COLO829 (cell line): ENCODE measurements at regions not wholly inside any gene's neighbourhood (a gene's known extent, or its start where the extent isn't known, plus 50 kb on each side); places are given as distances from the start of the nearest gene placed in this dataset.

Source experiments
- DNase-seq: peaks from one replicate; pipeline ENCODE4 v3.0.0; 2012; ENCODE audit warnings: low spot score

DNA sequence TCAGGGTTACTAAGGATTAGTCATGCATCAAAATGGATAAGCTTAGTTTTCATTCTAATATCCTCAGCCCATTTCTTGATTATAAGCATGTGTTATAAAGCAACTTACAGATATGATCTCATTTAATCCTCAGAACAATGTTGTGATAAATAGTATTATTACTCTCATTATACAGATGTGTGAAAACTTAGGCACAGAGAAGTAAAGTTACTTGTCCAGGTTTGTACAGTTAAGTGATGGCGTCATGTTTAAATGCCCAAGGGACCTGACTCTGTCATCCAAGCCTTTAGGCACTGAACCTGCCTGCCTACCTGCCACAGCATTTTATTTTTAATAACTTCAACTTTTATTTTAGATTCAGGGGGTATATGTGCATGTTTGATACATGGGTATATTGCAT lies 472.9 kb upstream of the SEMA6D start:
- DNase-seq: no peak

- DNase-seq: no peak
Measured at GRCh38 chr15:47246317-47246716, 471.0 kb upstream of the SEMA6D start.

DNA sequence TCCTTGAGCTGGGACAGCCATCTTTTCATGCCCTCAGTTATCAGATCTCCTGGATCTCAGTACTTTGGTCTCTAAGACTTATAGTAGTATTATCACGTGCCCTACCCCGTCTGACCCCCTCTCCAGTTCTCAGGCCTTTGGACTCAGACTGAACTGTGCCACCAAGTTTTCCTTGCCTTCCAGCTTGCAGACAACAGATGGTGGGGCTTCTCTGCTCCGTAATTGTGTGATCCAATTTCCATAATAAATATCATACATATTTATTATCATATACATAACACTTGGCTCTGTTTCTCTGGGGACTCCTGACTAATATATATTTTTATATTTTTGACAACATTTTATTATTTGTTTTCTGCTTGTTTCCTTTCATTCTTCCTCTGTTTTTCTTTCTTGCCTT lies 458.8 kb upstream of the SEMA6D start:
- DNase-seq: no peak

DNA sequence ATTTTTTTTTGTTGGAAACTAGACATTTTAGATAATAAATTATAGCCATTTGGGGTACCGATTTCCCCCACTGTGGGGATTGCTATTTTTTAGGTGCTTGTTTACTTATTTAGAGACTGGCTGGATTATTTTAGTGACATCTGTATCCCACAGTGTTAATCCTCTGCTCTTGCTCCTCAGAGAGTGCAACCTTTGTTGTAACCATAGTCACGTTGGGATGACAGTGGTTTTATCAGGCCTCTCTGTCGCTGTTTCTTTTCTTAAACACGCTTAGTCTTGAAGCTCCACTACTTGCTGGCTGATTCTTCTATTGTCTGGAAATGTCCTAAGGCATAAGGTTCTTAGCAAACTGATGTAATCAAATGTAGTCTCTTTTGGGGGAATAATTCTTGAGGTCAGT lies 451.6 kb upstream of the SEMA6D start:
- no peak for DNase-seq

- DNase-seq: no peak
Measured at GRCh38 chr15:47266566-47266965, 450.7 kb upstream of the SEMA6D start.

GRCh38 chr15:47273864-47274263 lies 443.4 kb upstream of the SEMA6D start:
- DNase-seq: no peak

- no peak for DNase-seq
Measured at GRCh38 chr15:47283246-47283645, 434.1 kb upstream of the SEMA6D start.

- DNase-seq: no peak
Measured at GRCh38 chr15:47288794-47289193, 428.5 kb upstream of the SEMA6D start.

DNA sequence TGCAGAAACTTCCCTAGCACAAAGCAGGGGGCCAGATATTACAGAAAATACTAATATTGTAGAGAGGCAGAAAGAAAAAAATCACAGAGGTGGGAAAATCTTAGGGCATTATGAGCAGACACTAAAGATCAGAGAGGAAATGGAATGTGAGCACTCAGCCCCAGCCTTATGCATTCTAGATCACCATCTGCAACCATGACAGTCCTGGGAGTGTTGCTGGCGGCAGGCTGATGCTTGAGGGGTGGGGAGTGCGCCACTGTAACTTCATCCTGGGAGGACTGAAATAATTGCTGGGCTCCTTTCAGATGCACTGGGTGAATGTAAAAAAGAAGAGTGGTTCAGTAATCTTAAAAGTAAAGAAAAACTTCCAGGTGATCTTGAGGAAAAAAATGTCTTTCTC lies 427.6 kb upstream of the SEMA6D start:
- DNase-seq: no peak

DNA sequence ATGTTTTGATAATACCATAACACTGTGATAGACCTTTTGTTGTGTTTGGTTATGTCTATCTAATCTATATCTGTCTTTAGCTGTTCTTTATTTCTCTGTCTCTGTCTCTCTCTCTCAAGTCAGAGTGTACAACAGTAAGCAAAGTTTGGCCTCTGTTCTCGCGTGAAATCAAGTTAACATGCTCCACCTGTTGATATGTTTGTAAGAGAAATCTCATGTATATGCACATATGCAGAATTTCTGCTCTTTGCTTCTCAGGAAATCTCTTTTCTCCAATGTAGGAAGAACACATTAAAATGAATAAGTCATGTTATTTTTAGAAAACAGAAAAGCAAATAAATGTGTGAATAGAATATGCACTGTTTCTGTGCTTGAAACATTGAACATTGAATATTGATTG lies 425.5 kb upstream of the SEMA6D start:
- DNase-seq: no peak

DNA sequence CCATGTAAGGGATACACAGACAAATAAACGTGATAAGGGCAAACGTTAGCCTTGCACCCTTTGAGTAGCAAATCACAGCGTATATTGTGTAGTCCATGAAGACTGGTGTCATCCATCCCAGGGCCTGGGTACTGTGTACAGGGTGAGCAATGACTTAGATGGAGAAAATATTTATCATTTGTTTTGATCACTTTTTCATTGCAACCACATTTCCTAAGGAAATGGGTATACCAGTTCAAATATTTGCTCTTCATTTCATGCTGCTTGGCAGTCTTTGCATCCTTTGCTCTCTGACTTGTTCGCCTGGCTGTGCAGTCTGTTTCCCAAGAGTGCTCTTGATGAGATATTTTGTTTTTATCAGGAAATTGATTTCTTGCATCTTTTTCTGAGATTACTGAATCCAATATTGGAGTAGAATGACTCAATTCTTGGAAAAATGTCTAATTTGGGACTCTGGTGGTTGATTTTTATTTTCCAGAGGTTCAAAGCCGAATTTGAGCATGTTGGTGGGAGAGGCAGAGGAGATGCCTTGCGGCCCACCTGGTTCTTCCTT lies 424.6 kb upstream of the SEMA6D start:
- no peak for DNase-seq

GRCh38 chr15:47293466-47294162 lies 423.7 kb upstream of the SEMA6D start:
- DNase-seq: peak; percentile 25

DNA sequence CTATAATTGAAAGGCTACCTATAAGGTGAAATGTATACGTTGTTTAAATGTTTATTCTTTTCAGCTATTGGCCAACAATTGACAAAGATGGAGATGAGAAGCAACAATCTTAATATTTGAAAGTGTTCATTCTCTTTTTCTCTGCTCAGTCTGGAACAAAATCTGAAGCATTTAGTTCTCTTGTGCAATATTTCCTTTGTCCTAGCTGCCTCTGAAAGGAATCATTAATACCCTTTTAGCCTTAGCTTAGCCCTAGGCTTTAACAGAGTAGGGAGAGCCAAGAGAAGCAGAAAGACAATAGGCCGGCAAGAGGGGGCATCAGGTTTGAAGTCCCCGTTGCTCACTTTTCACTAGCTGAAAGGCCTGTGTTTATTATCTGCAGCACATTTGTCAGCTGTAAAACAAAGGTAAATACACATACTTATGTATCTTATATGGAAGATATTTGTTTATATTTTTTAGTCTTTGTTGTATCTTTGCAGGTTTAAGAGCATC lies 422.5 kb upstream of the SEMA6D start:
- DNase-seq: no peak

DNA sequence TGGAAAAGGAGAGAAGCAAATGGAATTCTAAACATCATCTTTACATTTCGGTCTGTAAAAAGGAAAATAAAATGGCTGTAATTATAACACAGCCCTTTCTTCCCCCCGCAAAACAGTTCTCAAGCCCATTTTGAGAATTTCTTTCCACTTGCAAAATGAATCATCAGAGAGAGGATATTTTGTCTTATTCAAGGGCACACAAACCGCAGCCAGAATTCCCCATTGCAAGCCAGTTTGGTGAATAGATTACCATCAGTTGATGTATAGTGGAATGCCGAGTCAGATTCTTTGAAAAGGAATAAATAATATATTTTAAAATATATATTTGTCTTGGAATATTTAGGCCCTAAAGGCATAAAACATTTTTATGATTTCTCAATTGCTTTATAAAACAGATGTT lies 420.4 kb upstream of the SEMA6D start:
- no peak for DNase-seq

DNA sequence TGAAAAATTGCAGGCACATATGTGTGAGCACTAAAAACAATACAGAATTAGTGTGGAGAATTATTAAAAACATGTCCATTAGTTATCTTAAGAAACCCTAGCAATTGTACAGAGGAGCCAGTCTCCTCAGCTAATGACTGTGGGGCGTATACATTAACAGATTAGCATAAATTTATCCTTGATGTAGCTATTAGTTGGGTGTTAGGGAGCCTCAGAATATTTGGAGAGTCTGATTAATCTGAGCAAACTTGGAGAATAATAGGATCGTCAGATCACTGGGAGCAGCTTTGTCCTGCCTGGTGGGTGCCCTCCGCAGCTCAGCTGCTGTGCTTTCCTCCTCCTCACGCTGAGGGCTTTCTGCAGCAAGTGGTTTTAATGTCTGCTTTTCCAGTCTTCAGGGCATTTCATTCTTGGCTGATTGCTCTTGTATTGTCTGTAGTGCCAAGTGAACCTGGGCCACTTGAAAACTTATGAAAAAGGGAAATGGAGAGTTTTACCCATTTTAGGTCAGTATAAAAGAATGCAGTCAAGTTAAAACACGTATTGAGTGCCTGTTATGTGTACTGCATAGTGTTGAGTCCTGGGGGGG lies 417.4 kb upstream of the SEMA6D start:
- no peak for DNase-seq

- DNase-seq: no peak
Measured at GRCh38 chr15:47300596-47300995, 416.7 kb upstream of the SEMA6D start.

DNA sequence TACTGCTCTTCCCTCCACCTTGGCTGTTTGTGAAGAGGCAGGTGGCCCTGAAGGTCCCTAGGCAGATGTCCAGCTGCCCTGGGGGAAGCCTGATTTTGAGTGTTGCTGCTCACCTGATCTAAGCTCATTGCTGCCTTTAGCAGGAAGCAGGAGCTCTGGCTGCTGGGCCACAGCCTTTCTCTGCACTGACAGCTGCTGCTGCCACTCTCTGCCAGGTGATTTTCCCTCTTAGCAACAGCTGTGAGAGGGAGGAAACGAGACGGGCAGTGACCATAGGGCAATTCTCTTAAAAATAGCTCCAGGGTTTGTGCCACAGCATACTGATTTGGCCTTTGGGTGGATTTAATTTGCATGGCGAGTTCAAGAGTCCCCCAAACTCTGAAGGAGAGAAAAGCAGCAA lies 415.8 kb upstream of the SEMA6D start:
- no peak for DNase-seq

- no peak for DNase-seq
Measured at GRCh38 chr15:47304656-47305055, 412.6 kb upstream of the SEMA6D start.

- no peak for DNase-seq
Measured at GRCh38 chr15:47312161-47312560, 405.1 kb upstream of the SEMA6D start.

GRCh38 chr15:47326410-47327333 lies 390.6 kb upstream of the SEMA6D start:
- DNase-seq: no peak

- DNase-seq: no peak
Measured at GRCh38 chr15:47331829-47332393, 385.4 kb upstream of the SEMA6D start.

GRCh38 chr15:47332481-47332880 lies 384.8 kb upstream of the SEMA6D start:
- DNase-seq: no peak
